OCI-LY1 (cell line): ENCODE measurements at regions not wholly inside any gene's neighbourhood (a gene's known extent, or its start where the extent isn't known, plus 50 kb on each side); places are given as distances from the start of the nearest gene placed in this dataset.

Experiments
- EZH2 ChIP-seq: fragments of 200-600 bp; sonication (generic), shearing (Covaris generic); IDR thresholded peaks from 2 replicates; pipeline ENCODE4 v1.8.0; 2017; ENCODE audit warnings: borderline replicate concordance, mixed run types, mild to moderate bottlenecking, antibody characterized with exemption, low read length, moderate library complexity, mixed read lengths
- TF ChIP-seq, protein P1 (sequence below): fragments of 200-600 bp; sonication (generic), shearing (Covaris generic); IDR thresholded peaks from 2 replicates; pipeline ENCODE4 v1.5.1; 2017; ENCODE audit warnings: mild to moderate bottlenecking, antibody characterized with exemption, low read length, moderate library complexity, mixed read lengths

DNA sequence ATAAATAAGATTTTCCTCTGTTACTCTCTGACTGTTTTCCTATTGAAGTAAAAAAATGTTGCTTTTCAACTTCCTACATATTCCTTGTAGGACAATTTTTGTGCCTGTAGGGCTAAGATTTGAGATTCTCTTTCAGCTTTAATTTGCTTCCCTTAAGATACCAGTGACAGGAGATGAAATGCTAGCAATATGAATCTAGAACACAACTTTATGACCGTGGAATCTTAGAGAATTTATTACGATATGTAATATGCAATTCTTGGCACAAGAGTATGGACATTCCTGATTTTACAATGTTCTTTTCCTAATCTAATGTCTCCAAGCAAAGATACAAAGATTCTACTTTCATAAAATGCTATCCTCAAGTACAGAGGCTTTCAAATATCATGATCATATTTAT lies 180.9 kb downstream of the KCNE4 start:
- TF ChIP-seq, protein P1, sequence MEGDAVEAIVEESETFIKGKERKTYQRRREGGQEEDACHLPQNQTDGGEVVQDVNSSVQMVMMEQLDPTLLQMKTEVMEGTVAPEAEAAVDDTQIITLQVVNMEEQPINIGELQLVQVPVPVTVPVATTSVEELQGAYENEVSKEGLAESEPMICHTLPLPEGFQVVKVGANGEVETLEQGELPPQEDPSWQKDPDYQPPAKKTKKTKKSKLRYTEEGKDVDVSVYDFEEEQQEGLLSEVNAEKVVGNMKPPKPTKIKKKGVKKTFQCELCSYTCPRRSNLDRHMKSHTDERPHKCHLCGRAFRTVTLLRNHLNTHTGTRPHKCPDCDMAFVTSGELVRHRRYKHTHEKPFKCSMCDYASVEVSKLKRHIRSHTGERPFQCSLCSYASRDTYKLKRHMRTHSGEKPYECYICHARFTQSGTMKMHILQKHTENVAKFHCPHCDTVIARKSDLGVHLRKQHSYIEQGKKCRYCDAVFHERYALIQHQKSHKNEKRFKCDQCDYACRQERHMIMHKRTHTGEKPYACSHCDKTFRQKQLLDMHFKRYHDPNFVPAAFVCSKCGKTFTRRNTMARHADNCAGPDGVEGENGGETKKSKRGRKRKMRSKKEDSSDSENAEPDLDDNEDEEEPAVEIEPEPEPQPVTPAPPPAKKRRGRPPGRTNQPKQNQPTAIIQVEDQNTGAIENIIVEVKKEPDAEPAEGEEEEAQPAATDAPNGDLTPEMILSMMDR, result no peak
- no peak for TF ChIP-seq EZH2
